Transverse colon (tissue), 4 donors: ENCODE measurements at regions not wholly inside any gene's neighbourhood (a gene's known extent, or its start where the extent isn't known, plus 50 kb on each side); places are given as distances from the start of the nearest gene placed in this dataset.

ENCODE experiments used
- POLR2A ChIP-seq: fragments of 450-650 bp; IDR thresholded peaks from one replicate; pipeline ENCODE4 v1.6.1; 2016; ENCODE audit warnings: antibody characterized with exemption, mild to moderate bottlenecking, moderate library complexity
- POLR2AphosphoS5 ChIP-seq, 3 donors: sonication (generic); formaldehyde crosslinking; IDR thresholded peaks; one replicate each; pipeline ENCODE4 v1.6.1; 2016; ENCODE audit warnings: antibody characterized with exemption in 3 of 3
- TF ChIP-seq, protein P1 (sequence below), 5 experiments: fragments of 200-600 bp in 3 of 5; fragments of 450-650 bp in 2 of 5; sonication (generic) in 3 of 5; IDR thresholded peaks; 1 replicate in 2 of 5; 2 replicates in 3 of 5; pipeline ENCODE4 v1.5.1; 2016 to 2017; ENCODE audit warnings: antibody characterized with exemption in 5 of 5, inconsistent platforms in 3 of 5, mild to moderate bottlenecking in 2 of 5, moderate library complexity in 1 of 5

DNA sequence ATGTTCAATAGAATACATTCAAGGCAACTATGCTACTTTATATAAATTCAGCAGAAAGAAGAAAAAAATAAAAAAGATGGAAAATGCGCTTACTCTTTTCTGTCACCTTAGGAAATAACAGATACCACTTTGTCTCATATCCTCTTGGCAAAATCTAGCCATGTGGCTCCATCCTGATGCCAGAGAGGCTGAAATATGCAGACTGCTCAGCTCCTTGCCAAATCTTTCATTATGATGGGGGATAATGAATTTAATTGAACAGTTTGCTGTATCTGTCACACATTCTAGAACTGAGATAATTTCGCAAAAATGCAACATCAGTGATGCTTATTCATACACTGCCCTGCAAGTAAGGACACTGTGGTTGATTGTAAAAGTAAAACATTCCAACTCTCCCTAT is 1081.5 kb downstream of the PLOD2 start:
- TF ChIP-seq POLR2A, result no peak
- TF ChIP-seq, protein P1, sequence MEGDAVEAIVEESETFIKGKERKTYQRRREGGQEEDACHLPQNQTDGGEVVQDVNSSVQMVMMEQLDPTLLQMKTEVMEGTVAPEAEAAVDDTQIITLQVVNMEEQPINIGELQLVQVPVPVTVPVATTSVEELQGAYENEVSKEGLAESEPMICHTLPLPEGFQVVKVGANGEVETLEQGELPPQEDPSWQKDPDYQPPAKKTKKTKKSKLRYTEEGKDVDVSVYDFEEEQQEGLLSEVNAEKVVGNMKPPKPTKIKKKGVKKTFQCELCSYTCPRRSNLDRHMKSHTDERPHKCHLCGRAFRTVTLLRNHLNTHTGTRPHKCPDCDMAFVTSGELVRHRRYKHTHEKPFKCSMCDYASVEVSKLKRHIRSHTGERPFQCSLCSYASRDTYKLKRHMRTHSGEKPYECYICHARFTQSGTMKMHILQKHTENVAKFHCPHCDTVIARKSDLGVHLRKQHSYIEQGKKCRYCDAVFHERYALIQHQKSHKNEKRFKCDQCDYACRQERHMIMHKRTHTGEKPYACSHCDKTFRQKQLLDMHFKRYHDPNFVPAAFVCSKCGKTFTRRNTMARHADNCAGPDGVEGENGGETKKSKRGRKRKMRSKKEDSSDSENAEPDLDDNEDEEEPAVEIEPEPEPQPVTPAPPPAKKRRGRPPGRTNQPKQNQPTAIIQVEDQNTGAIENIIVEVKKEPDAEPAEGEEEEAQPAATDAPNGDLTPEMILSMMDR (IDR thresholded peaks at IDR 0.05), result no peak
- no peak for TF ChIP-seq POLR2AphosphoS5 (IDR thresholded peaks at IDR 0.05)
